GOT3 (cell line): ENCODE measurements at regions not wholly inside any gene's neighbourhood (a gene's known extent, or its start where the extent isn't known, plus 50 kb on each side); places are given as distances from the start of the nearest gene placed in this dataset.

Source experiments
- DNase-seq: peaks from one replicate; lab custom pipeline; 2025; ENCODE audit warnings: mixed read lengths; lab: John Stamatoyannopoulos, UW

DNA sequence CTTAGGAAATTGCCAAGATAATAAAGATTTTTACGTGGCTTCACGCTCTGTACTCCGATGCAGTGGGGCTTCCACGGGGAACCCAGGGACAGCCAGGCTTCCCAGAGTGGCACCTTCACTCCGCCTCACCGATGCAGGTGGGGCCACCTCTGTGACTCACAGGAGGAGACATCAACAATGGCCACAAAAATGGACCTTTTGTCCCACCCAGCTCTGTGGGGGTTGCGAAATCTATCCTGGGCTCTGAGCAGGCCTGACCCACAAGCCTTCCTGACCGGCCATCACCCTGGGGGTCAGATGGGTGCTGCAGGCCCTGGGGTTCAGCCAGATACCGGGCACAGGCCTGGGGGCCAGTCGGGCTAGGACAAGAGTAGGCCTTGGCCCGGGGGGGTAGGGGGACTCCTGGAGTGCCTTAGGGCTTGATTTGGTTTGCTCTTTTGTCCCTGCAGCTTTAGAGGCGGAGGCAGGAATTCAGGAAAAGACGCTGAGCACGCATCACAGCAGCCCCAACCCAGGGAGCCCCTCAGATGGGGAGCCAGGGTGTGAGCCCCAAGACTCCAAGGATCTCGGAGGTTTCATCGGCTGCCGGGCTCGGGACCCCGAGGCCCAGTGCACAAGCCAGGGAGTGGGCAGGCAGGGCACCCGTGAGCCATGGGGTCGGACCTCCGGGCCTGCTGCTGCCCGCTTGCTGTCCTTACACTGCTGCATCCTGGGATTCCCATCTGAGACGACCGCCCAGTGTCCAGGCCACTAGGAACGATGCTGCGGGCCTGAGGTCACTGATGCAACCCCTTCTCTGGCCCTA lies 136.5 kb upstream of the NKX1-1 start:
- no peak for DNase-seq

DNA sequence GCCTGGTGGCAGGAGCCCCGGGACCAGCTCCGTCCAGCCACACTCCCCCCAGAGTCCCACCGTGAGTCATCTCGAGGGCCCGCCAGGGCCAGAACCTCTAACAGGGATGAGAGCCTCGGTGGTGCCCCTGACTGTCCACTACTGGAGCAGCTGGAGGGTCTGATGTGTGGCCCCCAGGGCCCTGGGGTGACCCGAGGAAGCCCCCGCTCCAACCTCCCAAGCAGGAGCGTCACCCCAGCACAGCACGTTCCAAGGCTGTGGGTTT lies 135.9 kb upstream of the NKX1-1 start:
- DNase-seq: no peak

DNA sequence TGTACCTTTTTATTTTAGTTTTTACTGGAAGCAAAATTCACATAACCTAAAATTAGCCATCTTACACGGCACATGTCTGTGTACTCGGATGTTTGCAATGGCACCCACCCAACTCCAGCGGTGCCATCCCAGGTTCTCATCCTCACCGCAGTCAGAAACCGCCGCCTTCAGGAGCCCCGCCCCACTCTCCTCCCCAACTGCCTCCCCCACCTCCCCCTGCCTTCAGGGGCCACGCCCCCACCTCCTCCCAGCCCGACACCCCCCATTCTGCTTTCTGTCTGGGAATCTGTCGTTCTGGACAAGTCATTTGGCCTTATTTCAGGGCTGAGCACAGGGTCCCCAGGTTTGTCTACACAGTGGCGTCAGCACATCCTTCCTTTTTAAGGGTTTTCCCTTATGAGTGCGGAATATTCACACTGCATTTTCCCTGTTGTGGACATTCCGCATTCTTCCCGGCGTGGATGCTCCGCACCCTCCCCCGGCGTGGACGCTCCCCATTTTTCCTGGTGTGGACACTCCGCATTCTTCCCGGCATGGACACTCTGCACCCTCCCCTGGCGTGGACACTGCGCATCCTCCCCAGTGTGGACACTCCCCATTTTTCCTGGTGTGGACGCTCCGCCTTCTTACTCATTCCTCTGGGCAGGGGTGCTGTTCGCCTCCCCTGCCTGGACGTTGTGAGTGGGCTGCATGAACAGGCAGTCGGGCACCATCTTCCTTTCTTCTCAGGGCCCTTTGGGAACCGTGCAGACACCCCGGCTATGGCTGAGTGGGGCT lies 135.4 kb upstream of the NKX1-1 start:
- no peak for DNase-seq

DNA sequence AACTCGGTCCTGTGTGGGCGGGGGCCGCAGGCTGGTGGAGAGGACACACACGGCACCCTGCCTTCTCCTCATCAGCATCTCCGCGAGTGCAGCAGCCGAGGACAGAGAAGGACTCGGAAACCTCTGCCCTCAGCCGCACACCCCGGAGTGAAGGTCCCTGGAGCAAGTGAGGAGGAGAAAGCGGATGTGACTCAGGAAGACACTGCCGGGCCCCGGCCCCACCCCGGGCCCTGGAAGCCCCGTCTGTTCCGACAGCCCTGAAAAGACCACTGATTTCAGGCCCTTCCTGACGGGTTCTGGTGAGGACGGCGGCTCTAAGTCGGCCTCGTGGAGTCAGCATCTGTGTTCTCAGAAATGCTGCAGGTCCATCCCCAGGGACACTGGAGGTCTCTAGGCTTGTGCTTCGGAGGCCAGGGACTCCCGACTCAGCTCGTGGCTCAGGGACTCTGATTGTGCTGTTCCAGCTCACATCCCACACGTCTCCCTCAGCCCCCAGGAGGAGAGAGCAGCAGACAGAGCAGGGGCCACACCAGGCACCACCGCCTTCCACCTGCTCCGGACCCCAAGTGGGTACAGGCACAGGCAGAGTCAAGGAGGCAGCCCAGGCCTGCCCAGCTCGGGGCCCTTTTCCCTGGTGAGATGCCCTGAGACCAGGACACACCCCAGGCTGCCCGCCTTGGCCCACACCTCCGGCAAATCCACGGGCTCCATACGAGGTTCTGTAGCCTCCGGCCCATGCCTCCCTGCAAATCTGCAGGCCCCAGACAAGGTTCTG lies 134.5 kb upstream of the NKX1-1 start:
- DNase-seq: no peak

DNA sequence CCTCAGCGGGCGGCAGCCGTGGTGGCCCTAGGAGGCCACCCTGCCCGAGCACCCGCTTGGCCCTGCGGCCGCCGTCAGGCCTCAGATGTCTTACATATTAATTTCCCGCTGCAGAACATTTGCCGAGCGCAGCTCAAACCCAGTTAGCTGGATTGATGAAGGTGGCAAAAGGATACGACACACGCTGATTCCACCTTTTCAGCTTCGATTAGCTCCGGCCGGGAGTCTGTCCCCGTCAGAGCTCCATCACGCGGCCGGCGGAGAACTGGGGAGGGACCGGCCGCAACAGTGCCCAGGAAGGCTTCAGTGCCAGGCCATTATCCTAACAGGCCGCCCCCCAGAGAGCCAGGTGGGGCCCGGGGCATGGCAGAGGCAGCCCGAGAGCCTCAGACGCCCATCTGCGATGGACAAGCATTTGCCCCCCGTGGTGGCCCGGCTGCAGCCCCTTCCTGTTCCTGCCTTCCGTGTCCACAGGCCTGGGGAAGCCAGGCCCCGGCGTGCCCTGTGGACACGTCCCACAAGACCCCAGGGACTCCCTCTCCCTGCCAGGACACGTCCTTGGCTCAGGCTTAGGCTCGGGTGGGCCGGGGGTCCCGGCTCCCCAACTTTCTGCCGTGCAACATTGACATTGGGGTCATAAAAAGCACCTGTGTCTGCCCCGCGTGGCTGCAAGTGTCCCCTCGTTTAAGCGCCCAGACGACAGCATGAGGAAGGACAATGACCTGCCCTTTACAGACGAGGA lies 133.8 kb upstream of the NKX1-1 start:
- DNase-seq: no peak

DNA sequence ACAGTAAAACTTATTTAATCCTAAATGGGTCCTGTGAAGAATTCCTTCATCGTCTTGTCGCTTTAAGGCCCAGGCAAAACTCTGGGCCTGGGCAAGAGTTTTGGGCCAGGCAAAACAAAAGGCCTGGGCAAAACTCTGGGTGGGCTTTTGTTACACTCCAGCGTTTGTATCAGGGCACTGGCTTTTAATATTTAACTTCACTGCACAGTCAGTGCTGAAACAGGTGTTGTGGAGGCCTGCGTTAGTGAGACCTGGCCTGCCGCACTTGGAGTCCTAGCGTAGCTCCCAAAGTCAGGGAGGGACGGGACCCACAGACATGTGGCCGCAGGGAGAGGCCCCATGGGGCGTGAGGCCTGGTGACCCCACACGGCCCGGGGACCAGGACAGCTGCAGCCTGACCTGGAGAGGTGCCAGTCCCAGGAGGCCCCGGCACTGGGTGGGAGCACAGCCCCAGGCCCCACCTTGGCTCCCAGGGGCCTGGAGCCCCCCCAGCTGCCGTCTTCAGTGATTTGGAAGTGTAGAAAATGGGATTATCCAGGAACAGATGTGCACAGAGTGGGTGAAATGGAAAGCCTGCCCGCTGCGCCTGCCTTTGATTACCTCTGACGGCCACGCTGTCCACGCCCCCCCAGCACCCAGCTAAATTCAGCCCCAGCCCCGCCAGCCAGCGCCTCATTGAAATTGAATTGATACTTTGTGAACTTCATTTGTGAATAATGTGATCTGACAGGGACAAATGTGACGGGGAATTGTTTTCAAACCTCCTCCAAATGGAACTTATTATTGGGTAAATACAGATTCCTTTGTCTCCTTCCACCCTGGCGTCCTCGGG lies 132.9 kb upstream of the NKX1-1 start:
- no peak for DNase-seq

DNA sequence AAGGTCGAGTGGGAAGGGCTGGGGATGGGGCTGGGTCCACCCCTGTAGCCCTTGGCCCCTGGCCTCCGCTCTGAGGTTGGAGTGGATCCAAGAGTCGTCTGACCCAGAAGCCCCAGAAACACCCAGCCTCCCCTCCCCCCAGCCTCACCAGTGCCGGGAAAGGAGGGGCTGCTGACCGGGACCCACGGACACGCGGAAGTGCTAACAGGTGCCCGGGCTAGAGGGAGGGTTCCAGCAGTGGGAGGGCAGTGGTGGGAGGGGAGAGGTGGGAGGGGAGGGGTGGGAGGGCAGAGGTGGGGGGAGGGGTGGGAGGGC lies 131.8 kb upstream of the NKX1-1 start:
- no peak for DNase-seq

DNA sequence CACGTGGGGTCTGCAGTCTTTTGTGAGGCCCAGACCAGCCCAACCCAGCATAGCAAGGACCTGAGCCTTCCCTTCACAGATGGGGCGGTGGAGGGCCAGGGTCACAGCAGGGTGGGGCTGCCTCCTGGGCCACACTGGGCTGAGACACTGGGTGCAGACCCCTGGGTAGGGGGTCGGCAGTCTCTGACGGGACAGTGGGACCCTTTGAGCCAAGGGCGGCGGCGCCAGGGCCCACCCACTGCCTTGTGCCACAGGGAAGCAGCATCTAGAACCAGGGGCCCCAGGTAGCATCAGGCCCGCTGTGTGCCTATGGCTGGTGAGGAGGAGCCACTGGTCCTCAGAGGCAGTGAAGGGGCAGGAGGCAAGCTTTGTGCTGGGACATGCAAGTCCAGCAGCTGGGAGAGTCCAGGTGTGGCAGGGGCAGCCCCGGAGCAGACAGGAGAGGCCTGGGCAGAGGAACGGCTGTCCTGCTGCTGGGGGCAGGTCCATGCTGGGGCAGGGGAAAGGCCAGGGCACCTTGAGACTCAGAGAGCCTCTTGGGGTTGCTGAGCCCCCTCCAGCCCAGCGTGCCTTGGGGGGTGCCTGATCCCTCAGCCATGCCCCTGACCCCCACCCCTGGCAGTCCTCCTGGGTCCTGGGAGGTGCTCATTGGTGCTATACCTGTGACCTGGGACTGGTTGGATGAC lies 131.3 kb upstream of the NKX1-1 start:
- DNase-seq: no peak

DNA sequence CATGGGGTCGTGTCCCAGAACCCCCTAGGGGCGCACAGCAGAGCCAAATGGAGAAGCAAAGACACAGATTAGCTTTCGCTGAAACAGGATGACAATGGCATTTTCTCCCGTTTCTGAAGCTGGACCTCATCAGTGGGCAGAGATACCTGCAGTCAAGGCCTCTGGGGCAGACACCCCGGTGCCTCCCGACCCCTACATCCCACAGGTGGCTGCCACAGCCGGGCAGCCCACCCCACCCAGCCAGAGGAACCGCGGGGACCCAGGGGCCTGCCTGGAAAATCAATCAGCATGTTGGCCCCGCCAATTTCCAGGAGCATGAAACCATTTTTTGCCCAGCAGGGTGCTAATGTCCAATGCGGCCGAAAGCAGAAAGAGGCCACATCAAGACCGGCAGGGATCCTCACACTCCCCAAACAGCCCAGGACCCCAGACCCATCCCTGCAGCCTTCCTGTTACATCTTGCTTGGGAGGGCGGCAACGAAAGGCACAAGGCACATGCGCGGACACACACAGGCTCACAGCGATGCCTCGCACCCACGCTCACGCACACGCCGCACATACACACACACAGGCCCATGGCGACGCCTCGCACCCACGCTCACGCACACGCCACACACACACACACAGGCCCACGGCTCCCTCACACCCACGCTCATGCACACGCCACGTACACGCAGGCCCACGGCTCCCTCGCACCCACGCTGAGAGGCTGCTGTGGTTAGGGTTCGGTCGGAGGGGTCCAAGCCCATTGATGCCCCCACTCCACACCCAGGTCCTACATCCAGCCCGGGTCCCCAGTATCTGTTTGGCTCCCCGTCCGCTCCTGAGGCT lies 130.6 kb upstream of the NKX1-1 start:
- no peak for DNase-seq

DNA sequence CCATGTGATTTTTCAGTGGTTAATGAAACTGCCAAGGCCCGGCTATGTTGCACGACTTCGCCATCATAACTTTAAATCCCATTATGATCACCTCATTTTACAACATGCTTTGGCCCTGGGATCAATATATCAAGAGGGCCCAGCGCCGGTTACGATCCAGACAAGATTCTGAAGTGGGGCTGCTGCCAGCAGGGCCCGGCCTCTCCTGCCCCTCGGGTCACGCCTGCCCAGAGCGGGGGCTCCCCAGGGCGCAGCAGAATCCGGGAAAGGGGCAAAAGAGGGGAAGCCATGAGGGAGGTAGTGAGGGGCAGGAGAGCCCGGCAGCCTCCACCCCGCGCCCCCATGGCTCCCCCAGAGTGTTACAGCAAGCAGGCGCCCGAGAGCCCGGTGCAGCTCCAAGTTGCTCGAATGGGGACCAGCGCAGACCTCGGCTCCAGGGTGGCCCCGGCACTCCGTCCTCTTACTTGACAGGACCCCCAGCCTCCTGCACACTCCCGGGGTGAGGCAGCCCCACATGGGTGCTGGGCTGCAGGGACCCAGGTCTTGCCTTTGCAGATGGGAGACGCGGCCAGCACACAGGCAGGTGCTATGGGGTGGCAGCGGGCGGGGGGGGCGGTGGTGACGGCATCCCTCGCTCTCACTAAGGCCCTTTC lies 129.8 kb upstream of the NKX1-1 start:
- no peak for DNase-seq

DNA sequence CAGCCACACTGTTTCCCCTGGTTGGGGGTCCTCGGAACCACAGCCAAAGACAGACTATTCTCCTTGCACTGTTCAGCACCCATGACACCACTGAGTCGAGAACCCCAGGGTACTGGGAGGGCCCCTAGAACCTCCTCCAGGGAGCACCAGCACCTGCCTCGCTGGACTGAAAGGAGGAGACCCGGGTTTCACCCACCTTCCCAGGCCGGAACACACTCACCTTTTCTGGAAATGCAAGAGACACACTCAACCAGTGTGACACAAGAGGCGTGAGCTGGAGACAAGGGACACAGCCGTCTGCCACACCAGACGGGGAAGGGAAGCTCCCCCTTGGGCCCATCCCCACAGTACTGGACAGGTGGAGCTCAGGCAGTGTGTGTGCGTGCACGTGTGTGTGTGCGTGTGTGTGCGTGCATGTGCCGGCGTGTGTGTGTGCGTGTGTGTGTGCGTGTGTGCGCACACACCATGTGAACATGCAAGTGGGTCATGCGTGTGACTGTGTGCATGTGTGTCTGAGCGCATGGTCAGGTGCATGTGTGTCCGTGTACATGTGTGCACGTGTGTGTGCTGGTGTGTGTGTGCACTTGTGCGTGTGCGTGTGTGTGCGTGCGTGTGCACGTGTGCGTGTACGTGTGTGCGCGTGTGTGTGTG lies 128.8 kb upstream of the NKX1-1 start:
- no peak for DNase-seq

DNA sequence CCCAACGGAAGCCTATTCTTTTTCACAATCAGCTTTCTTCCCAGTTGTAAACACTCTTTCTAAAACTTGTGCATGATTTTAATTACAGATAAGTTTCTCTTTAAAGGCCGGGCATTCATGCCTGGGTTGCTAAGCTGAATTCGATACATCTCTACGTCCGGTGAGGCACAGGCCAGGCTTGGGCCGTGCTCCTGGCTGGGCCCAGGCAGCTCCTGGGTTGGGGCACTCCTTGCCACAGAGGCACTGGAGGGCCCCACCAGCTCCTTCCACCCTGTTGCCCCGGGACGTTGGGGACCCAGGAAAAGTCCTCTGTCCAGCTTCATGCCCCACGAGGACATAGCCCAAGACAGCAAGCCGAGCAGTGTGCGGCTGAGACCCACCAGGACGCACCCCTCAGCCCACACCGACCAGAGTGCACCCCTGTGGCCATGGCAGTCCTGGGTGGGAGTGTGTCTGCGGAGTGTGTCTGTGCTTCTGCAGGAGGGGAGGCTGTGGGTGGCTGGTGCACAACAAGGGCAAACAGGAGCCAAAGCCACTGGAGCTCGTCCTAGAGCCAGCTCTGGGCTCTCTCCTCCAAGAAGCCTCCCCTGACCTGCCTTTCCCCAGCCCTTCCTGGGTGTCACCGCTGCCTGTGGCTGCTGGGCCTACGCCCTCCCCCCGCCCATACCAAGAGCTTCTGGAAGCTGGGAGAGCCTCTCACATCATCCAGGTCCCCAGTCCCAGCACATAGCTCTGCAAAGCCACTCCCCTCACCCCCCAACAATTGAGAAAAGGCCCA lies 128.0 kb upstream of the NKX1-1 start:
- DNase-seq: no peak

DNA sequence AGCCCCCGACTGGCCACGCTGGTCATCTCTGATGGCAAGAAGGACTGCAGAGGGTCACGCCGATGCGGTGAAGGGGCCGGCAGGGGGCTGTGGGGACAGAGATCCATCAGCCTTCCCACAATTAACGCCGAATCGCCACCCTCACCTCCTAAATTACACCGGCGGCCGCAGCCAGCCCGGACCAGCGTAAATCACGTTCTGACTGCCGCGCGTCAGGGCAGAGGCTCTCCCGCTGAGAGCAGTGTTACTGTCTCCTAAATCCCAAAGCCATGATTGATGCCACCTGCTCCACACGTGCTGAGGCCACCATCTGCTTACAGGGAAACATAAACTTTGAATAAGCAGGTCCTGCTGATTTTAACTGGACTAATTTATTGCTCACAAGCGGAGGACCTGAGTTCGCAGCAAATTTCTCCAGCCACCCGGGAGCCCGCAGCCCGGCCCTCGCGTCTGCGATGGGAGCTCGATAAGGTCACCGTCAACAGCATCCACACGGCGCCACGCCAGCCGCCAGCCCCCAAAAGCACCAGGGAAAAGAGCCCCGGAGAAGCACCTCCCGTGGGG lies 127.3 kb upstream of the NKX1-1 start:
- DNase-seq: no peak

DNA sequence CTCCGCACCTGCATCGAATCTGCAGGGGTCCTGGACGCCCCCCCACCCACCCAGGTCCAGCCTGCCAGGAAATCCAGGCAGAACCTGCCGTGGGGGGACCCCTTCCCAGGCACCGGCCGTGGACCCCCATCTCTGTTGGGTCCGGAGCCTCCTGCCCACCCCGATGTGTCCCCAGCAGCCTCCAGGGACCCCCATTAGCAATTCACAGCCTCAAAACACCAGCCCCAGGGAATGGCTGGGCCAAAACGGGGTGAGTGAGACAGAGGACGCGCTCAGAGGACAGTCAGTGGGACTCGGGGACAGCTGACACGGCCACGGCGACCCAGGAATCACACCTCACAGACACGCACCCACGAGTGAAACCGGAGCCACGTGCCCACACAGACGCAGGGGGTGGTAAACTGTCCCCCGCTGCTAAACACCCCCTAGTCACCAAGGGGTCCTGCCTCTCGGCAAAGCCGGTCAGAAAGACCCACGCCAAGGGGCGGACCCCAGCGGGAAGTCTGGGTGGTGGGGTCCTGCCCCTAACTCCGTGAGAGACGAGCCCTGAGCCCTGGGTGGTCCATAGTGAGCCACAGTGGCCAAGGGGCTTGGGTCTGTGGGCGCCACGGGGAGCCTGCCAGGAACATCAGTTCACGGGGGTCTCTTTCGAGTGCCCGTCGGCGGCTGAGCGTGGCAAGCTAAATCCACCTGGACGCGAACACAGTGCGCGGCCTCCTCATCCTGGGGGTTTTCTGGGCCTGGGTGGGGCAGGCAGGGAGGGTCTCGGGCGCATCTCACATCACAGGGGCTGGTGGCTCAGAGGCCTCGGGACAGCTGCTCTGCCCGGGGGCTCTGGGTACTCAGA lies 126.5 kb upstream of the NKX1-1 start:
- no peak for DNase-seq

DNA sequence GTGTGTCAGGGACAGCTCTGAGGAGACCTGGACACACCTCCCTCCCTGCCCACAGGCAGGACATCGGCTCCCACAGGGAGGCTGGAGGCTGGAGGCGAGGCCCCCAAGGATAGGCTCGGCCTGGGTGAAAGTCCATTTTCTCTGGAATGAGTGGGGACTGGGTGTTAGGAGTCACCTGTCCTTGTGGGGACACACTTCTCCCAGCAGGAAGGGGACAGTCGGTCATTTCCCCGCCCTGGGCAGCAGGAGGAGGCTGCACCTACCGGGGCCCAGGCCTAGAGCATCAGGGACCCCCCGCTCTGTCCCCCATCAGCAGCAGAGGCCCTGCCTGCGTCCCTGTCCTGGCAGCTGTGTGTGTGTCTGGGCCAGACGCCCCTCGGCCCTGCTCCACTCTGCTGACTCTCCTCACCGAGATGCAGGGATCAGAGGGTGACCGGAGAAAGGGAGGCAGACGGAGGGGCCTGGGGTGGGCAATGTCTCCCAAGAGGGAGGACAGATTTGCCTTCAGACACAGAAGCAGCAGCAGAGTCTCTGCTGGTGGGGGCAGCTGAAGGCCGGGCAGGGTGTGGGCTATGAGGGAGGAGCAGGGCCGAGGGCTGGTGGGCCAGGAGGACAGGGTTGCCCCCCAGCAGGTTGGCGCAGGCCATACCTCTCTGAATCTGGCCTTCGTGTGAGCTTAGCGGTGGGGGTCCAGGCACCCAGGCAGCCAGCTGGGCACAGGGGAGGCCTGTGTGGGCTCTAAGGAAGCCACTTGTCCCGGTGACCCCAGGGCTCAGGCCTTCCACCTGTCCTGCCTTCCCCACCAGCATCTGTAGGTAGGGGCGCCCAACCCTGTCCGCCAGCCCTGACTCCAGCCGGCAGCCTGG lies 125.7 kb upstream of the NKX1-1 start:
- DNase-seq: no peak

DNA sequence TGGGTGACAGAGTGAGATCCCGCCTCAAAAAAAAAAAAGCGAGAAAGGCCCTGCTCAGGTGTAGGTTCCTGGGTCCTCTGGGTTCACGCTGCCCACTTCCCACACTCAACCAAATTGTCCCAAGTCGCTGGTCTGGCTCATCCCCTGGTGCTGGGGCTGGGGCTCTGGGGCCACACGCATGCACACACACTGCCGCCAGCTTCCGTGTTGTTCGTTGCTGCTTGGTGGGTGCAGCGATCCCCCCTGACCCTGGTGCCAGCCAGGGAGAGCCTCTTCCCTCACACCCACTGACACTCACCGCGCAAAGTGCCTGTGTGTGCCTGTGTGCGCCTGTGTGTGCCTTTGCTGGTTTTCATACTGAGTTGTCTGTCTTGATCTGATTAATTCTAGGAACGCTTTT lies 124.1 kb upstream of the NKX1-1 start:
- no peak for DNase-seq
